Inflammatory macrophage treated with lipopolysaccharide for 4 hours (primary cell): ENCODE measurements at regions not wholly inside any gene's neighbourhood (a gene's known extent, or its start where the extent isn't known, plus 50 kb on each side); places are given as distances from the start of the nearest gene placed in this dataset.
"Not testable (repeated sequence)": the region's sequence is repeated elsewhere in the genome, so short reads cannot be mapped to it uniquely, and the experiment has no call there.

Source experiments
- DNase-seq: peaks from one replicate; pipeline ENCODE4 v3.0.0-alpha.2; 2020

DNA sequence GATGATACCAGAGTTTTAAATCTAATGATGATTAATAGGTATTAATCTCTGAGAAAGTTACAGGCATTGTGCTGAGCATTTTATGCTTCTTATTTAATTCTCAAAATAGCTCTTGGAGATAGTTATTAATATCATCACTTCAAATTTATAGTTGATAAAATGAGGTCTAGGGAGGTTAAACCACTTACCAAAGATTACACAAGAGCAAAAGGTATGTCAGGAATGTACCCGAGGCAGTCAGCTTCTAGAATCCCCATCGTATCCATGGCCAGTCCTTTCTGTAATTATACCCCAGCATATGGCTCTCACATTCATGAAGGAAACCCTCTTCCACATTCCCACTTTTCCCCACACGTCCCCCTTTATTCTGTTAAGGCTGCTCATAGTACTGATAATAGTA, 421.3 kb downstream of the PYDC2 start:
- DNase-seq = no peak

- DNase-seq = no peak
Measured at GRCh38 chr3:191884132-191884531, 423.2 kb downstream of the PYDC2 start.

GRCh38 chr3:191889106-191889505, 428.1 kb downstream of the PYDC2 start:
- DNase-seq = no peak

- DNase-seq = no peak
Measured at GRCh38 chr3:191889756-191890155, 428.8 kb downstream of the PYDC2 start.

- no peak for DNase-seq
Measured at GRCh38 chr3:191894406-191894805, 433.4 kb downstream of the PYDC2 start.

DNA sequence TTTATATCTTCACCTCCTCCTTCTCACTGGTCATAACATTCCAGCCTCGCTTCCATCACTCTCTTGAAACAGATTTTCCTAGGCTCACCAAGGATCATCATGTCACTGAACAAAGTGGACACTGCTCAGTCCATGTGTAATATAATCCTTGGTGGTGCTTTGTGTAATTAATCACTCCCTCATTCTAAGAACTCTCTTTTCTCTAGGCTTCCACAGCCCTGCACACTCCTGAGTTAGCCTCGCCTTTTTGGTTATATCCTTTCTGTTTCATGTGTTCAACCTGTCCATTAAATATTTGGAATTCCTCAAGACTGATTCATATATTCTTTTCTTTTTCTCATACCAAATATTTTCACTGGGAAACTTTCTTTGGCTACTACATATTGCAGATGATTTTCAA, 440.8 kb downstream of the PYDC2 start:
- DNase-seq = no peak

- DNase-seq = no peak
Measured at GRCh38 chr3:191912616-191913204, 451.7 kb downstream of the PYDC2 start.

DNA sequence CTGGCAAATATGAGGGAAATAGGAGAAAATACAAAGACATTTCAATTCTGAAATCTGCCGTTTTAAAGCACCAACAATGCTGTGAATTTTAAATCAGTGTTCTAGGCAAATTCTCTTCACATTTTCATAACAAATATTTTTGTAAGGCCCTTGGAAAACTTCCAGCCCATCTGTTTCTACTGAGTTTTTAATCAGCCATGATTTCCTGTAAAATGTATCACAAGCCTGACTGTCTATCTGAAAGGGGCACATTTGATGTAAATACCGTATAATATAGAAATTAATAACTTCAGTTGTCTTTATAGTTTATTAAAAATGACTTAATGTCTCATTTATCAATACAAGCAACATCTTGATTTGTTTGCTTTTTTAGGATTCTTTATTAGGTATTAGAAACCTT, 454.7 kb downstream of the PYDC2 start:
- DNase-seq = no peak

DNA sequence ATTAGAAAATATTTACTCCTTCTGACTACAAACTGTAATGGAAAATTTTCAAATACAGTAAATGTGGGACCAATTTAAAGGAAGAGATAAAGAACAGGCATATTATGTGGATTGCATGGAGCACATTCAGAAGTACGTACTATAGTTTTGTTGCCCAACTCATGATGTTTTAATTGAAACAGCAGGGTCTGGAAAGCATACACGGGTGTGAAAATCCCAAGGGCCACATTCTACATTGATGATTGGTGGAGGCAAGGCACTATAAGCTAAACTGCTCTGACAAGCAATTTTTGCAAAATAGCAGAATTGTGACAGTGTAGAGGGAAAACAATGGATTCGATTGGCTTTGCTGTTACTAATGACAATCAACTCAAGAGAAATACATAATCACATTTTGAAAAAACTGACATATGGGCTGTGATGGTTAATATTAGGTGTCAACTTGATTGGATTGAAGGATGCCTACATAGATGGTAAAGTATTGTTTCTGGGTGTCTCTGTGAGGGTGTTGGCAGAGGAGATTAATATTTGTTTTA, 458.6 kb downstream of the PYDC2 start:
- DNase-seq = no peak

GRCh38 chr3:191922570-191922969, 461.6 kb downstream of the PYDC2 start:
- DNase-seq = no peak

- DNase-seq = not testable (repeated sequence)
Measured at GRCh38 chr3:191927183-191927817, 466.3 kb downstream of the PYDC2 start.

DNA sequence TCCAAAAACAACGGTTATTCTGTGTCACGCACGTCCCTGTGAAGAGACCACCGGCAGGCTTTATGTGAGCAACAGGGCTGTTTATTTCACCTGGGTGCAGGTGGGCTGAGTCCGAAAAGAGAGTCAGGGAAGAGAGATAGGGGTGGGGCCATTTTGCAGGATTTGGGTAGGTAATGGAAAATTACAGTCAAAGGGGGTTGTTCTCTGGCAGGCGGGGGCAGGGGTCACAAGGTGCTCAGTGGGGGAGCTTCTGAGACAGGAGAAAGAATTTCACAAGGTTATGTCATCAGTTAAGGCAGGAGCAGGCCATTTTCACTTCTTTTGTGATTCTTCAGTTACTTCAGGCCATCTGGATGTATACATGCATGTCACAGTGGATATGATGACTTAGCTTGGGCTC, 467.0 kb downstream of the PYDC2 start:
- DNase-seq = not testable (repeated sequence)

DNA sequence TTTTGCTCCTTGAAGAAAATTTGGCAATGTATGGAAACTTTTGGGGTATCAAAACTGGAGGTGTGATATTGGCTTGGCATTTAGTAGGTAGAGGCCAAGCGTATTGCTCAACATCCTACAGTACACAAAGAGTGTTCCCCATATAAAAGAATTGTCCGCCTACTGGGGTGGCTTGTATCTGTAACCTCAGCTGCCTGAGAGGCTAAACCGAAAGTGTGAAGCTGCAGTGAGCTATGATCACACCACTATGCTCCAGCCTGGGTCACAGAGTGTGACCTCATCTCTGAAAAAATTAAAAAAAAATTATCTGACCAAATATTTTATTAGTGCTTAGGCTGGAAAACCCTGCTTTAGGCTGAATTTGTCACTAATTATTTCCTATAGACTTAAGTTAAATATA, 483.9 kb downstream of the PYDC2 start:
- DNase-seq = no peak

GRCh38 chr3:191952186-191952585, 491.2 kb downstream of the PYDC2 start:
- no peak for DNase-seq

- no peak for DNase-seq
Measured at GRCh38 chr3:191952609-191953008, 491.6 kb downstream of the PYDC2 start.

DNA sequence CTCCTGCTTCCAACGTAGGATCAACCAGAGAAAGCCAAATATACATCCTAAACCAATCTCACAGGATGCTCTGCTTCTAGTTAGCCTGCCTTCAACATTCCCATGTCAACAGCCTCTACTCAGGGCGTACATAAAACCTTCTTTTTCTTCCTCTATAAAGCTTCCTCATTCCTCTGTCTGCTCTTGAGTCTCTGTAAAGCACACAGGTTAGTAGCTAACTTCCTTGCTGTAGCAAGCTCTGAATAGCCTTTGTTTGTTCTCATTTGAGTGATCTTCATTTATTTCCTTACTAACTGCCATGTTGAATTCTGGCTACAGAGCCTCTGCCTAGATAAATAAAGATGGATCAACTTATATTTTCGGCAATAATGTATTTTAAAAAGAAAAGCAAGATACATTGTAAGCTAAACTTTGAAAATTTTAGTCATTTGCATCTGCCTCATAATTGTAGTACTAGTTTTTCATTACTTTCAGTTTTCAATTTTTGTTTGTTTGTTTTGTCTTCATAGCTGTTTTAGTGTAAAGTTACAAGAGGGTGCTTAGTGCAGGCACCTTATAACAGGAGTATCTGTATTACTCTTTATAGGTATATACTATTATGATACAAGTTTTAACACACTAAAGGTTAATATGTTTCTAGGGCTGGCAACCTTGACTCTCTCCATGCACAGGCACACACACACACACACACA, 498.2 kb downstream of the PYDC2 start:
- no peak for DNase-seq

DNA sequence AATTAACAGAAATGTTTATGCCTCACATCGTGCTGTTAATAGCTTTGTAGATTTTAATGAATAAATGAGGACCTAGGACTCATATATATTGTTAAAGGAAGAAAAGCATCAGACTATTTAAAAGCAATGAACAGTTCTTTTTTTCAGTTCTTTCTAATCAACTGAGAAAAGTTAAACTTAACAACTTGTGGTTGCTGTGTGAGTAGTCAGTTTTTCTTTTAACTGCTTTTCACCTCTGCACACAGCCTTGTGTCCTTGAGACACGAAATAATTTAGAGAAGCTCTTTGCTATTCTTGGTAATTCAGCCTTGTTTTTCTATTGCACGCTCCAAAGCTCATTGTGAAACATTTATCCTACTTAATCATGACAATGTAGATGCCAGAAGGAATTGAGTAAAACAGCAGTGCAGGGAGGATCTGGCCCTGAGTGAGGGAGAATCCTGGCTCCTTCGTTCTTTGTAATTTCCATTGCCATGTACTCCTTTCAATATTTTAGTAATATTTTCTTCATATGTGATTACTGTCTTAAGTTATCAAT, 499.0 kb downstream of the PYDC2 start:
- DNase-seq = no peak

- DNase-seq = no peak
Measured at GRCh38 chr3:191961022-191961421, 500.1 kb downstream of the PYDC2 start.

DNA sequence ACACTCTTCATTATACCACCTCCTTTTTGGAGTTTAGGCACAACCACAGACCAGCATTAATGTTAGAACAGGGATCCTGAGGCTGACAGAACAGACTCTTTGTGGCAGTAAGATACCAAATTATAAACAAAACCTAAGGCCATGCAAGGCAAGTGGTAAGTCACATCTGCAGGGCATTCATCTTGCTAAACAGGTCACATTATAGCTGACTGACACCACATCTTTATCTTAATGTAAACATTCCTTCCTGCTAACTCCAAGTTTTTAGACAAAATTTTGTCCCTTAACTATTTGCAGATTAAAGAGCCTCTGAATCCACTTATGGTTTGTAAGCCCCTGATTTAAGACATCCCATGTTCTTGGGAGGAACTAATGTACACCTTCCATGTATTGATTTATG, 500.6 kb downstream of the PYDC2 start:
- no peak for DNase-seq

DNA sequence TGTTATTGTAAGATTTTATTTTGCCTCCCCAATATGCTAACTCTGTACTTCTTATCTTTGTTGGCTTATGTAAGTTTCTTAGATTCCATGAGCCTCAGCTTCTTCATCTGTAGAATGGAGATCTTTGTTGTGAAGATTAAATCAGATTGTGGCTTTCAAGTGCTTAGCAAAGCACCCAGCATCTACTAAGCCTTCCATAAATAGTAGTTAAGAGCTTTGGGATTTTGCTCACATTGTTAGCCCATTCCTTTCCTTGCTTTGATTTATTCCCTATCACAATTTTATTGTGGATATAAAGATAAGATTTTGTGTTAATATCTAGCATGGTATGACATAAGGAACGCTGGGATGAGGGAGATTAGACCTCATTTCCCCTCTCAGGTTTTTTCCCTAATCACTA, 501.4 kb downstream of the PYDC2 start:
- DNase-seq = no peak

DNA sequence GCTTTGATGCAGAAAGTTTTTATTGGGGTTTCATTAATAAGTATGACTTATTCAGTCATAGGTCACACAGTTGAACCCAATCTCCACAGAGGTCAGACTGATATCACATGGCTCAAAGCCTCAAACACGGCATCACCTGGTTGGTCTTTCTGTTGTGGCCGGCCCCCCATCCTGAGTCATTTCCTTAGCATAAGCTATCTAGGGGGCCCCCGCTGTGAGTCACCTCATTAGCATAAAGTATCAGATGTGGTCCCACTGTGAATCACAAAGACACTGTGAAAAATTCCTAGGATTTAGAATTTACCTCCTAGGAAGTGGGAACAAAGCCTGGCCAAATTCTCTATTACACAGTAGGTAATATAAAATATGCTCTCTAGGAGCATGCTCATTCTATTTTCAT, 502.2 kb downstream of the PYDC2 start:
- no peak for DNase-seq

DNA sequence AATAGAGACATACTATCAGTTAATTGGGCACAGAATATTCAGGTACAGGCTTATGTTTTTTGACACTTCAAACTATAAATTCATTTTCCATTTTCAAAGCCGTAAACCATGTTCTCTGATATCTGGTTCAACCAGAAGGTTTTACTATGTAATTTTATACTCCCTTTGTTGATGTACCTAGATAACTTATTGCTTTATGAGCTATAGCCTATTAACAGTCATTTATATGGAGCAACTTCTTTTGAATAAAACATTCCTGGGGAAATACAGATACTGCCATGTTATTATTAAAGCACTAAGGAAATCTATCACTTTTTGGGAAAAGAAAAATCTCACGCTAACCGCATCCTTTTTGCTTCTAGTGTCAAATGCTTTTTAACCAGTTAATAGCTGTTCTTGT, 505.6 kb downstream of the PYDC2 start:
- no peak for DNase-seq

- no peak for DNase-seq
Measured at GRCh38 chr3:191968299-191968698, 507.3 kb downstream of the PYDC2 start.
